Neuron (in vitro differentiated cells): ENCODE measurements at regions not wholly inside any gene's neighbourhood (a gene's known extent, or its start where the extent isn't known, plus 50 kb on each side); places are given as distances from the start of the nearest gene placed in this dataset.
"Not testable (repeated sequence)": the region's sequence is repeated elsewhere in the genome, so short reads cannot be mapped to it uniquely, and the experiment has no call there.

Source experiments
- H2AFZ ChIP-seq: one replicate; pipeline ENCODE4 v1.6.1; 2013; ENCODE audit warnings: low read depth, mild to moderate bottlenecking, inconsistent platforms, low read length, moderate library complexity
- H3K27me3 ChIP-seq: one replicate; pipeline ENCODE4 v1.6.1; 2013; ENCODE audit warnings: low read length; ENCODE audit not compliant: insufficient read depth
- H3K36me3 ChIP-seq: one replicate; pipeline ENCODE4 v1.6.1; 2013; ENCODE audit warnings: low read length; ENCODE audit not compliant: insufficient read depth
- H3K4me1 ChIP-seq: one replicate; pipeline ENCODE4 v1.6.1; 2013; ENCODE audit warnings: low read length; ENCODE audit not compliant: insufficient read depth
- H3K4me3 ChIP-seq: 2 replicates; pipeline ENCODE4 v1.5.1; 2013; ENCODE audit warnings: mild to moderate bottlenecking, low read length, moderate library complexity
- H3K9me3 ChIP-seq: one replicate; pipeline ENCODE4 v1.6.1; 2013; ENCODE audit warnings: low read length

DNA sequence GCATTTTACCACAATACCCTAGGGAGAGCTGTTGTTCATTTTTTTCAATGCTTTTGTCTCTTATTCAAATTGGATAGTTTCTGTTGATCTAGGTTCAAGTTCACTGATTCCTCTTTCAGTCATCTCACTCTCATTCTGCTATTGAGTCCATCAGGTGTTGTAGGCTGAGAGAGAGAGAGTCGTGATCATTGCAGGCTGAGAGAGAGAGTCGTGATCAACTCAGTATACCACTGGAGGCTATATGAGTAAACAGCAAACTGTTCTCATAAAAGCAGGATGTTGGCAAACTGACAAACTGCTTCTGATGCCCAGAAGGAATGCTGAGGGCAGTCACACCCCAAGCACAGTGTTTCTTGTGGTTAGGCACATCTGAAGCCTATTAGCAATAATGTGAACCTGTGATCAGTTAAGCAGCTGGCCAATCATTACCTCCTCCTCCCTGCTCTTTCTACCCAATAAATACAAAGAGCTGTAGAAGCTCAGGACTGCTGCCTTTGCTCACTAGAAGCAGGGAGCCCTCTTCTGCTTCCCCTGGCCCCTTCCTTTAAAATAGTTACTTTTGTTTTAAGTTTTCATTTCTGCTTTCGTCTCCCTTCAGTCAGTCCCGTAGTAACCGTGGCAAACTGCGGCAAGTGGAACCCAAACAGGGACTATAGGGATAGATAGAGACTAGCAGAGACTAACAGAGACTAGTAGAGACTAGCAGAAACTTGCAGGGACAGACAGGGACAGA lies 476.1 kb upstream of the ACO1 start:
- H3K27me3 ChIP-seq, result no peaks in the 10 kb centered on the region
- H2AFZ ChIP-seq, result no peak overlapping the region
- H3K9me3 ChIP-seq, result no peaks in the 10 kb centered on the region
- no peaks in the 10 kb centered on the region for H3K36me3 ChIP-seq
- H3K4me1 ChIP-seq, result no peaks in the 10 kb centered on the region
- no peak overlapping the region for H3K4me3 ChIP-seq

DNA sequence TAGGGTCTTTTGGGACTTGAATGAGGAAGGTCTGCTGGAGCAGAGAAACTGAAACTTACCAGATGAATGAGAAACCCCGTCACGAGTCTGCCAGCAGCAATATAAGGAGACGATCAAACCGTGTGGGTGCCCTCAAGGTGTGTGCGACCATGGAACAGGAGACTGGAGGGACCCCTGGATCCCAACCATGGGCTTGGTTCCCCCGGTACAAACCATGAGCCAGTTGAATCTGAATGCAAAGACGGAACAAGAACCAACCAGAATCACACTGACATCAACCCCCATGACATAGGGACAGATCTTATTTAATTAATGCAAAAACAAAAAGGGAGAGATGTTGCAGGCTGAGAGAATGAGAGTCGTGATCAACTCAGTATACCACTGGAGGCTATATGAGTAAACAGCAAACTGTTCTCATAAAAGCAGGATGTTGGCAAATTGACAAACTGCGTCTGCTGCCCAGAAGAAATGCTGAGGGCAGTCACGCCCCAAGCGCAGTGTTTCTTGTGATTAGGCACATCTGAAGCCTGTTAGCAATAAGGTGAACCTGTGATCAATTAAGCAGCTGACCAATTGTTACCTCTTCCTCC lies 475.5 kb upstream of the ACO1 start:
- no peak overlapping the region for H2AFZ ChIP-seq
- no peaks in the 10 kb centered on the region for H3K36me3 ChIP-seq
- no peak overlapping the region for H3K4me3 ChIP-seq
- no peaks in the 10 kb centered on the region for H3K4me1 ChIP-seq
- H3K27me3 ChIP-seq, result no peaks in the 10 kb centered on the region
- no peaks in the 10 kb centered on the region for H3K9me3 ChIP-seq

DNA sequence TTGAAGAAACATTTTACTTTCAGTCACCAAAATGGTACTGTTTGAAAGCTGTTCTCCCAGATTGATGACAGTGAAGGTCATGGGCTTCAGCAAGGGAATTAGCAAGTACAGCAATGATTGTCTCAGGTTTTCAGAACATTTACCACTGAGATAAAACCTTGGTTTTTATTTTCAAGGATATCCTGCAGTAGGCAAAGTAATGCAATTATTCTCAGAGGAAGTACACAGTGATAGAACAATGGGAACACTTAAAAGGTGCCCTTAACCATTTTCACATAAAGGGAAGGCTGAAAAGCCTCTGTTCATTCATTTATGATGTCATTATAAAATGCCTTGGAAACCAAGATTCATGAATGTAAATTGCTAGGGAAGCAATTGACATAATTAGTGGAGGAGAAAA lies 471.8 kb upstream of the ACO1 start:
- Histone ChIP-seq H3K9me3 (no peaks in the 10 kb centered on the region), H3K4me3 (no peak overlapping the region), H2AFZ (no peak overlapping the region), H3K36me3 (no peaks in the 10 kb centered on the region), H3K4me1 (no peaks in the 10 kb centered on the region), H3K27me3 (no peaks in the 10 kb centered on the region)

DNA sequence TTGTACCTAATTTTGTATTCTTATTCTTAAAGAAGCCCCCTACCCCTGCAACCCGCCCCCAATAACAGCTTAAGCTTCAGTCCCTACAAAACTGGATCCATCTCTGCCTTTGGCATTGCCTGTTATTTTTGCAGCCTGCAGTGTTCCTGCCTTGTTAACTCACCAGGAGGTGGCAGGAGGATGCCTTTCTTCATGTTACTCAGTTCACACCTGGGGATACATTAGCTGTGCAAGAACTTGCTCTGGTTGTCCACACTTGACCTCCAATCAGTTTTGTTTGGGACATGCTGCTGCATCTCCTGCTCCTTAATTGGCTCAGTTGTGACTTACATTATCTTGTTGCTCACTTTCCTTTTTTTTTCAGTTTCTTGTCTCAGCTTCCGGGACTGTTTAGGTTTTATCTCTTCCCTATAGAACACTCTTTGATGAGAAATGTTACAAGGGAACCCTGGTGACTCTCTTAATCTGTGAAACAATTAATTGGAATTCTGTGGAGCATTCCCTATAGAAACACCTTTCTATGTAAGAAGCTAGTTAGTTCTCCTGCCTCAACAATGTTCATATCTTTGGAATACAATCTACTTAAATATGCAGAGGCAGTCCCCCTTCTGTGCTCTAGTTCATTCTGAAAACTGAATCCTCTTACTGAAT lies 467.7 kb upstream of the ACO1 start:
- no peak overlapping the region for H3K4me3 ChIP-seq
- H2AFZ ChIP-seq, result no peak overlapping the region
- H3K4me1 ChIP-seq, result no peaks in the 10 kb centered on the region
- H3K27me3 ChIP-seq, result no peaks in the 10 kb centered on the region
- H3K9me3 ChIP-seq, result no peaks in the 10 kb centered on the region
- no peaks in the 10 kb centered on the region for H3K36me3 ChIP-seq

DNA sequence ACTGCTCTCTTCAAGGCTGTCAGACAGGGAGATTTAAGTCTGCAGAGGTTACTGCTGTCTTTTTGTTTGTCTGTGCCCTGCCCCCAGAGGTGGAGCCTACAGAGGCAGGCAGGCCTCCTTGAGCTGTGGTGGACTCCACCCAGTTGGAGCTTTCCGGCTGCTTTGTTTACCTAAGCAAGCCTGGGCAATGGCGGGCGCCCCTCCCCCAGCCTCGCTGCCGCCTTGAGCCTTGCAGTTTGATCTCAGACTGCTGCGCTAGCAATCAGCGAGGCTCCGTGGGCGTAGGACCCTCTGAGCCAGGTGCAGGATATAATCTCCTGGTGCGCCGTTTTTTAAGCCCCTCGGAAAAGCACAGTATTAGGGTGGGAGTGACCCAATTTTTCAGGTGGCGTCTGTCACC lies 446.7 kb upstream of the ACO1 start:
- H3K27me3 ChIP-seq, H2AFZ ChIP-seq, H3K4me3 ChIP-seq, H3K36me3 ChIP-seq, H3K9me3 ChIP-seq, H3K4me1 ChIP-seq: not testable (repeated sequence)

DNA sequence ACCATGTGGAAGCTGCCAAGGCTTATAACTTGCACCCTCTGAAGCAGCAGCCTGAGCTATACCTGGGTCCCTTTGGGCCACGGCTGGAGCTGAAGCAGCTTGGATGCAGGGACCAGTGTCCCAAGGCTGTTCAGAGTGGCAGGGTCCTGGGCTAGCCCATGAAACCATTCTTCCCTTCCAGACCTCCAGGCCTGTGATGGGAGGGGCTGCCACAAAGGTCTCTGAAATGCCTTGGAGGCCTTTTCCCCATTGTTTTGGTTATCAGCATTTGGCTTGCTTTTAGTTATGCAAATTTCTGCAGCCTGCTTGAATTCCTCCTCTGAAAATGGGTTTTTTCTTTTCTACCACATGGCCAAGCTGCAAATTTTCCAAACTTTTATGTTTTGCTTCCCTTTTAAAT lies 433.7 kb upstream of the ACO1 start:
- Histone ChIP-seq H3K36me3 (no peaks in the 10 kb centered on the region), H3K9me3 (no peaks in the 10 kb centered on the region), H3K4me3 (no peak overlapping the region)

DNA sequence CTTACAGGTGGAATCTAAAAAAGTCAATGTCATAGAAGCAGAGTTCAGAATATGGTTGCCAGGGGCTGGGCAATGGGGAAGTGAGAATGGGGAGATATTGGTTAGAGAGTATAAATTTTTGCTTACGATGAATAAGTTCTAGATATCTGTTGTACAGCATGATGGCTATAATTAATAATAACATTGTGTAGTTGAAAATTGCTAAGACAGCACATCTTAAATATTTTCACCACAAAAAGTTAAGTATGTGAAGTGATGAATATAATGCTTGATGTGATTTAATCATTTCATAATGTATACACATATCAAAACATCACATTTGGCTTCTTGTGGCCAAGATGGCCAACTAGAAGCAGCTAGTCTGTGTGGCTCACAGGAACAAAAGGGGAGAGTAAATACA lies 425.9 kb upstream of the ACO1 start:
- Histone ChIP-seq H3K36me3 (no peaks in the 10 kb centered on the region), H2AFZ (no peak overlapping the region), H3K27me3 (no peaks in the 10 kb centered on the region), H3K9me3 (no peaks in the 10 kb centered on the region), H3K4me3 (no peak overlapping the region), H3K4me1 (no peaks in the 10 kb centered on the region)

More for the DNA sequence above, 433.7 kb upstream of the ACO1 start:
- Histone ChIP-seq H3K27me3 (no peaks in the 10 kb centered on the region), H2AFZ (no peak overlapping the region), H3K4me1 (no peaks in the 10 kb centered on the region)

DNA sequence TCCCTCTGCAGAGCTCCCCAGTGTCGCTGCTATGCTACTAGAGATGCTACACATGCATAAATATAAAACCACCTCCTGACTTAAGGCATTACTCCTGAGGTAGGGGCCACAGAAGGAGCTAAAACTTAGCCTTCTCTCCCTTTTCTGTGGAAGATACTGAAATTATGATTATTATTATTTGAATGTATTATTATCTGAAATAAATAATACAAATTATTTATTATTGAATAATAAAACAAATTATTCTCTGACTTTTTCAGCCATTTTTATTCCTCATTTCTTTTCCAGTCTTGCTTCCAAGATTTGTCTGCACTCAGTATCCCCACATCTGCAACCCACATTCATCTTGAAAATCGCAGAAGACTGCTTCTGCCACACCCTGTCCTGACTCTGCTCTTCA lies 414.9 kb upstream of the ACO1 start:
- Histone ChIP-seq H2AFZ (no peak overlapping the region), H3K27me3 (no peaks in the 10 kb centered on the region), H3K9me3 (no peaks in the 10 kb centered on the region), H3K4me1 (no peaks in the 10 kb centered on the region), H3K4me3 (no peak overlapping the region), H3K36me3 (no peaks in the 10 kb centered on the region)

DNA sequence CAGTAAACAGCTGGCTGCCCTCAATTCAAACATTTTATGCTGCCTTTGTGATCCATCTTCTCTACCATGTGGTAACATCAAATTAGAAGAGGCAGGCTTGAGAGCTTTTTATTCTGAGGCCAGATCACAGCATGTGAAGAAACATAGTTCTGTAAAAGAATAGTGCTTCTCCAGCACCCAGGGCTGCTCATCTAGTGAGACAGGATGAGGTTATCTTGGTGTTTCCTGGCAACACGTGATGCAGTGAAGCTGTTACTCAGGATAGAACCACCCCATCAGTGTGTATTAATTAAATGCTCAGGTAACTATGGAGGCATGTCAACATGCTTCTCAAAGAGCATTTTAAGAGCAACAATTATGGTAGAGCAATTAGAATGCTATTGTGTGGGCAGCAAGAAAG lies 400.5 kb upstream of the ACO1 start:
- H3K4me3 ChIP-seq, result no peak overlapping the region
- H3K36me3 ChIP-seq, result no peaks in the 10 kb centered on the region
- H2AFZ ChIP-seq, result no peak overlapping the region
- H3K9me3 ChIP-seq, result no peaks in the 10 kb centered on the region
- no peaks in the 10 kb centered on the region for H3K4me1 ChIP-seq
- H3K27me3 ChIP-seq, result no peaks in the 10 kb centered on the region

DNA sequence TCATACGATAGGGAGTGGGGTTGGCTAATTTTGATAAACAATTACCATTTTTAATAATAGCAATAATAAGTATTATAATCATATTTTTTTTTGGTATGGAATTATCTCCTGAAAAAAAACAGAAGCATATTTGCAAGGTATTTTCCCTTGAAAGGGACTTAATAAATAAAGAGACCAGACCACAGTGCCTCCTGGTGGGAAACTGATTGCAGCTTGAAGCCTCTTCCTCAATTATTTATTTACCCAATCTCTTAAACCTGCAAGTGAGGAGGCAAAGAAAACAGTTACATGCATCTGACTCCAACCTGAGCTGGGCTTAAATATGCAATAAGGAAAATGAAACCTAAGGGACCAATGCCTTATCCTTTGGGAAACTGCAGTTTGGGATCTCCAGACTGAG lies 388.1 kb upstream of the ACO1 start:
- Histone ChIP-seq H3K9me3 (no peaks in the 10 kb centered on the region), H3K4me3 (no peak overlapping the region), H3K36me3 (no peaks in the 10 kb centered on the region)

DNA sequence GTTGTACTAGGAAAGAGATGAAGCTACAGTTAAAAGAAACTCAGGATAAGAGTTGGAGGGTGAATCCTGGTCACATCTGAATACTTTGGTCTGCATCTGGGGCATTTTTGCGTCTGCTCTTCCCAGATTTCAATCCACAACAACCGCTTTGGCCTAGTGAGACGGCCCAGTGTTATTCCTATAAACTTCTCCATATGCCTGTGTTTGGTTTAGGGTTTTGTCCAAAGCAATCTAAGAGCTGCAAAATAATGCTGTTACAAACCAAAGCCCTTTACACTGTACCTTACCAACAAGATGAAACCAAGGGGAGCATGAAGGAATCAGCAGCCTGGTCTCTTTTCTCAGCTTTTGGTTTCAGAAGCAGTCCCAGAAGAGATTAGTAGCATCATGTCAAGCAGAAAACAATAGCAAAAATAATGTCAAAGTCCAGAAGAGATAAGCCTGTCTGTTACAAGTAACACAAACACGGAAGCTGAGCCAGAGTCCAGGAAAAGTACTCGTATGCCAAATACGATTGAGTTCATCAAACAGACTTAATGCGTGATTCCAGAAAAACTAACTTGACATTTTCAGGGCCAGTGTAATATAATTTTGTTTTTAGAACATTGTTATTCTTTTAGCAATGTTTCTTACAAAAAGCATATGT lies 379.9 kb upstream of the ACO1 start:
- no peaks in the 10 kb centered on the region for H3K27me3 ChIP-seq
- H3K4me1 ChIP-seq, result no peaks in the 10 kb centered on the region
- no peaks in the 10 kb centered on the region for H3K36me3 ChIP-seq
- no peaks in the 10 kb centered on the region for H3K9me3 ChIP-seq
- H2AFZ ChIP-seq, result no peak overlapping the region
- H3K4me3 ChIP-seq, result no peak overlapping the region

More for the DNA sequence above, 388.1 kb upstream of the ACO1 start:
- Histone ChIP-seq H3K4me1 (no peaks in the 10 kb centered on the region), H2AFZ (no peak overlapping the region), H3K27me3 (no peaks in the 10 kb centered on the region)

DNA sequence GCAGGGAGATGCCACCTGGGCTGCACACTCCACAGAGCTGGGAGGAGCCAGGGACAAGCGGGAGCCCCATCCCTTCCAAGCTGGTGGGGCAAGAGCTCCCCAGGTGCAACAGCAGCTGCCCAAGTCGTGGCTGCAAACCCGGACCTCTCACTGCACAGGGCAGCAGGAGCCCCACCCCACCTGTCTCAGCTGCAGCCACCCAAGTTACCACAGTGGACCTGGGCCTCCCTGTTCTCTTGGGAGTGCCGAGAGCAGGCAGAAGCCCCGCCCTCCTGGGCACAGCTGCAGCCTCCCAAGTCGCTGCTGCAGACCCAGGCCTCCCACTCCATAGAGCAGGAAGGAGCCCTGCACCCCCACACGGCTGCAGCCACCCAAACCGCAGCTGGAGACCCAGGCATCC lies 374.1 kb upstream of the ACO1 start:
- Histone ChIP-seq H3K4me1 (no peaks in the 10 kb centered on the region), H3K27me3 (no peaks in the 10 kb centered on the region), H2AFZ (no peak overlapping the region)

DNA sequence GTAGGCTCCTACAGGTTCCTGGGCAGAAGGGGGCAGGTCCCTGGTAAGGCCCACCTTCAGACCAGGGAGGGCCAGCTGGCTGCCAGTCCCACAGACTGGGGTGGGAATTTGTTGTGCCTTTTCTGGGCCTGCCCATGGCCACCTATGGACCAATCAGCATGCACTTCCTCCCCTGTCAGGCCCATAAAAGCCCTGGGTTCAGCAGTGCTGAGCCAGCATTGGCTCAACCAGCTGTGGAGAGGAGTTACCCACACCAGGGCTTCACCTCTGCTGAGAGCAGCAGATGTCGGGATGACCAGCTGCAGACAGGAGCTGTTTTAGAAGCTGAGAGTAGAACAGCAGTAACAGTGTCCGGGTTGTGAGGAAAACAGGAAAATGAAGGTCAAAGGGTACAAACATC lies 373.4 kb upstream of the ACO1 start:
- H3K4me3 ChIP-seq, result no peak overlapping the region
- H3K27me3 ChIP-seq, result no peaks in the 10 kb centered on the region
- no peaks in the 10 kb centered on the region for H3K4me1 ChIP-seq
- no peaks in the 10 kb centered on the region for H3K36me3 ChIP-seq
- H3K9me3 ChIP-seq, result no peaks in the 10 kb centered on the region
- H2AFZ ChIP-seq, result no peak overlapping the region

More for the DNA sequence above, 374.1 kb upstream of the ACO1 start:
- H3K4me3 ChIP-seq, result no peak overlapping the region
- H3K36me3 ChIP-seq, result no peaks in the 10 kb centered on the region
- H3K9me3 ChIP-seq, result no peaks in the 10 kb centered on the region
